ENCODE measurements at regions not wholly inside any gene's neighbourhood (a gene's known extent, or its start where the extent isn't known, plus 50 kb on each side); places are given as distances from the start of the nearest gene placed in this dataset.
A peak's percentile ranks its signal among the peaks of the same experiment; 100 is the strongest.

DNA sequence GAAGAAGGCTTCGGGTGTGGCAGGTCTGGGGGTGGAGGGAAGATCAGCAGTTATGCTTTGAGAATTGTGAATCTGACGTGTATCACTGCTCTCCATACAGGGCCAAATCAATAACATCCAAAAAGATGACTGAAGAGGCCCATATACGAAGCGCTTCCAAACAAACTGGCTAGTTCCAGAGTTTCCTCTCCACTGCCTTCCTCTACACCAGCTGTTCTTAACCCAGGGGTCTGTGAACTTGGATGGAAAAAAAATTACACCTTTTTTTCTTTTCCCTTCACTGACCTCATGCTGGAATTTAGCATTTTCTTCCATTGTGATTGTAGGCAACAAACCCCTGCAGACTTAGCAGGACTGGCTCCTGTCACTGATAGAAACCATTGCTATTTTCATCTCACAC, 77.1 kb upstream of the NBL1 start:
- no peak for TF ChIP-seq CTCF (IDR thresholded peaks at IDR 0.05; ENCODE audit: low read depth, low read length)
- no peak overlapping the region for H3K4me3 ChIP-seq (replicated peaks in 1 of 2; ENCODE audit: low read depth in 2 of 2, low read length in 2 of 2)
- no peak for DNase-seq (ENCODE audit: low read depth in 2 of 2)

- TF ChIP-seq CTCF (IDR thresholded peaks at IDR 0.05; ENCODE audit: low read depth, low read length): no peak
- DNase-seq (ENCODE audit: low read depth in 2 of 2): no peak
- H3K4me3 ChIP-seq (replicated peaks in 1 of 2; ENCODE audit: low read depth in 2 of 2, low read length in 2 of 2): no peak overlapping the region
These were observed 79.0 kb upstream of the CAPZB start for GRCh38 chr1:19564366-19564765.

DNA sequence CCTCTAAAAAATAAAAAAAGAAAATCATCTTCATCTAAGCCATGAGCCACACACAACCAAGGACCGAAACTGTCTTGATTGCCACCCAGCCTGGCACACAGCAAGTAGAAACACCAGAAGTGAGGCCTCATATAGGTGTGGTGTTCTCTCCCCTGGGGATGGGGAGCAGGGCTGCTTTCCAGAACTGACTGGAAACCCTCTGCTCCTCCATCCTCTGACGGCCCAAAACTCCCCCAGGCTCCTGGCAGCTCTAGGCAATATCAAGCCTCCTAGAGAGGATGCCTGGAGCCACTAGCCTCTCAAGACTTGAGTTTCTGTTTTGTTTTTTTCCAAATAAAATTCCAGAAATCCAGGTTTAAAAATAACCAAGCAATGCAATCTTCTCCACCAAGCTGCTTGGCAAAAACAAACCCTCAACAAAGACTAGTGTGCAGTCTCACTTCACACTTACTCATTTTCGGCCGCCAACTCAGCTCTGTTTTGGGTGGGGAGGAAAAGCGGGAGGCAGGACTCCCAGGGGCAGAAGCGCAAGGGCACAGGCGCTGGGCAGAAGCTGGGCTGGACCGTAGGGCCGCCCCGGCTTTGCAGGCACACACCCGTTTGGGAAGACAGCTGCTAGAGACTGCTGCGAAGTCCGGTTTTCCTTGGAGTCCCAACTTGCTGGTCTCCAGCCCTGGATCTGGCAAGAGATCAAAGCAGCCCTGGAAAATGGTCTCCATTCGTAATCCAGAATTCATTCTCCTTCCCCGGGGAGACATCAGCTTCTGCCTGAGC, 78.2 kb upstream of the CAPZB start:
- H3K4me3 ChIP-seq (replicated peaks in 1 of 2; ENCODE audit: low read depth in 2 of 2, low read length in 2 of 2): peak overlapping the region; percentile 21 to 30
- TF ChIP-seq CTCF (IDR thresholded peaks at IDR 0.05; ENCODE audit: low read depth, low read length): no peak
- peak; percentile 60 to 68 for DNase-seq (ENCODE audit: low read depth in 2 of 2)

GRCh38 chr1:19562847-19563246, 77.5 kb upstream of the CAPZB start:
- no peak for DNase-seq (ENCODE audit: low read depth in 2 of 2)
- TF ChIP-seq CTCF (IDR thresholded peaks at IDR 0.05; ENCODE audit: low read depth, low read length): no peak
- no peak overlapping the region for H3K4me3 ChIP-seq (replicated peaks in 1 of 2; ENCODE audit: low read depth in 2 of 2, low read length in 2 of 2)

GRCh38 chr1:19560480-19560879, 75.1 kb upstream of the CAPZB start:
- no peak overlapping the region for H3K4me3 ChIP-seq (replicated peaks in 1 of 2; ENCODE audit: low read depth in 2 of 2, low read length in 2 of 2)
- DNase-seq (ENCODE audit: low read depth in 2 of 2): no peak
- TF ChIP-seq CTCF (IDR thresholded peaks at IDR 0.05; ENCODE audit: low read depth, low read length): no peak

GRCh38 chr1:19559641-19560040, 74.3 kb upstream of the CAPZB start:
- no peak overlapping the region for H3K4me3 ChIP-seq (replicated peaks in 1 of 2; ENCODE audit: low read depth in 2 of 2, low read length in 2 of 2)
- TF ChIP-seq CTCF (IDR thresholded peaks at IDR 0.05; ENCODE audit: low read depth, low read length): no peak
- DNase-seq (ENCODE audit: low read depth in 2 of 2): peak; percentile 56 to 88

DNA sequence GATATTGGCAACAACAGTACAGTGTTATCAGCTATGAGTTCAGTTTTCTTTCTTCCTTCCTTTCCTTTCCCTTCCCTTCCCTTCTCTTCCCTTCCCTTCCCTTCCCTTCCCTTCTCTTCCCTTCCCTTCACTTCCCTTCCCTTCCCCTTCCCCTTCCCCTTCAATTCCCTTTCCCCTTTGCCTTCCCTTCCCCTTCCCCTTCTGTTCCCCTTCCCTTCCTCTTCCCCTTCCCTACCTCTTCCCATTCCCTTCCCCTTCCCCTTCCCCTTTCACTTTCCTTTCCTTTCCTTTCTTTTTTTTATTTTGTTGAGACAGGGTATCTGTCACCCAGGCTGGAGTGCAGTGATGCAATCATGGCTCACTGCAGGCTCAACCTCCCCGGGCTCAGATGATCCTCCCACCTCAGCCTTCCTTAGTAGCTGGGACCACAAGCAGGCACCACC, 72.3 kb upstream of the CAPZB start:
- TF ChIP-seq CTCF (IDR thresholded peaks at IDR 0.05; ENCODE audit: low read depth, low read length): no peak
- DNase-seq (ENCODE audit: low read depth in 2 of 2): peak; percentile 11 to 45
- H3K4me3 ChIP-seq (replicated peaks in 1 of 2; ENCODE audit: low read depth in 2 of 2, low read length in 2 of 2): no peak overlapping the region

All from cardiac fibroblast (primary cell).